ENCODE measurements at regions not wholly inside any gene's neighbourhood (a gene's known extent, or its start where the extent isn't known, plus 50 kb on each side); places are given as distances from the start of the nearest gene placed in this dataset.

DNA sequence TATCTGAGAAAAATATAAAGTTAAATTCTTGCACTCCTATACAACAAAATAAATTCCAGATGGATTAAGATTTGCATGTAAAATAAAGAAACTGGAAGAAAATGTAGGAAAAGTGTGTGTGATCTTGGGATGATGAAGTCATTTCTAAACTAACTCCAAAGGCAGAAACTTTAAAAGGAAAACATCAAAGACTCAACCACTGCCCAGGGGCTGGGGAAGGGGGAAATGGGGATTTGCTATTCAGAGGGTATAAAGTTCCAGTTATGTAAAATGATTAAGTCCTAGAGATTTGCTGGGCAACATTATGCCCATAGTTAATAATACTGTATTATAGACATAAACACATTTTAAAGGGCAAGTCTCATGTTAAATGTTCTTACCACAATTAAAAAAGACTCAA is 254.5 kb downstream of the DEPDC1B start:
- no peak for TF ChIP-seq POLR2A (IDR thresholded peaks at IDR 0.05)
- TF ChIP-seq, protein P1, sequence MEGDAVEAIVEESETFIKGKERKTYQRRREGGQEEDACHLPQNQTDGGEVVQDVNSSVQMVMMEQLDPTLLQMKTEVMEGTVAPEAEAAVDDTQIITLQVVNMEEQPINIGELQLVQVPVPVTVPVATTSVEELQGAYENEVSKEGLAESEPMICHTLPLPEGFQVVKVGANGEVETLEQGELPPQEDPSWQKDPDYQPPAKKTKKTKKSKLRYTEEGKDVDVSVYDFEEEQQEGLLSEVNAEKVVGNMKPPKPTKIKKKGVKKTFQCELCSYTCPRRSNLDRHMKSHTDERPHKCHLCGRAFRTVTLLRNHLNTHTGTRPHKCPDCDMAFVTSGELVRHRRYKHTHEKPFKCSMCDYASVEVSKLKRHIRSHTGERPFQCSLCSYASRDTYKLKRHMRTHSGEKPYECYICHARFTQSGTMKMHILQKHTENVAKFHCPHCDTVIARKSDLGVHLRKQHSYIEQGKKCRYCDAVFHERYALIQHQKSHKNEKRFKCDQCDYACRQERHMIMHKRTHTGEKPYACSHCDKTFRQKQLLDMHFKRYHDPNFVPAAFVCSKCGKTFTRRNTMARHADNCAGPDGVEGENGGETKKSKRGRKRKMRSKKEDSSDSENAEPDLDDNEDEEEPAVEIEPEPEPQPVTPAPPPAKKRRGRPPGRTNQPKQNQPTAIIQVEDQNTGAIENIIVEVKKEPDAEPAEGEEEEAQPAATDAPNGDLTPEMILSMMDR (IDR thresholded peaks at IDR 0.05) = no peak
